Left forelimb (tissue), 1 donor: ENCODE measurements at regions not wholly inside any gene's neighbourhood (a gene's known extent, or its start where the extent isn't known, plus 50 kb on each side); places are given as distances from the start of the nearest gene placed in this dataset.

Source experiments
- DNase-seq: peaks from one replicate; pipeline ENCODE4 v3.0.0-alpha.2; 2018; ENCODE audit warnings: low spot score

- no peak for DNase-seq
Measured at GRCh38 chr13:22091971-22092300, 421.1 kb downstream of the FGF9 start.

GRCh38 chr13:22092791-22093560, 422.1 kb downstream of the FGF9 start:
- no peak for DNase-seq

GRCh38 chr13:22095794-22096193, 424.9 kb downstream of the FGF9 start:
- no peak for DNase-seq

- DNase-seq = no peak
Measured at GRCh38 chr13:22099585-22099984, 428.7 kb downstream of the FGF9 start.

GRCh38 chr13:22102271-22102670, 431.4 kb downstream of the FGF9 start:
- DNase-seq = no peak

- DNase-seq = no peak
Measured at GRCh38 chr13:22103046-22104027, 432.5 kb downstream of the FGF9 start.

GRCh38 chr13:22106058-22106457, 435.2 kb downstream of the FGF9 start:
- no peak for DNase-seq

GRCh38 chr13:22107549-22107948, 436.7 kb downstream of the FGF9 start:
- DNase-seq = no peak

- DNase-seq = no peak
Measured at GRCh38 chr13:22108283-22108942, 437.5 kb downstream of the FGF9 start.

- DNase-seq = no peak
Measured at GRCh38 chr13:22108979-22109378, 438.1 kb downstream of the FGF9 start.

GRCh38 chr13:22110368-22110767, 439.5 kb downstream of the FGF9 start:
- DNase-seq = no peak

- DNase-seq = no peak
Measured at GRCh38 chr13:22111152-22111783, 440.4 kb downstream of the FGF9 start.

GRCh38 chr13:22111961-22112360, 441.1 kb downstream of the FGF9 start:
- DNase-seq = no peak

- DNase-seq = no peak
Measured at GRCh38 chr13:22112956-22113745, 442.3 kb downstream of the FGF9 start.

- DNase-seq = no peak
Measured at GRCh38 chr13:22114630-22115311, 443.9 kb downstream of the FGF9 start.

GRCh38 chr13:22118158-22118557, 447.3 kb downstream of the FGF9 start:
- no peak for DNase-seq

GRCh38 chr13:22120646-22121045, 449.8 kb downstream of the FGF9 start:
- no peak for DNase-seq

GRCh38 chr13:22121146-22121739, 450.4 kb downstream of the FGF9 start:
- DNase-seq = no peak

GRCh38 chr13:22126433-22127021, 455.7 kb downstream of the FGF9 start:
- DNase-seq = no peak
